H1 (cell line): ENCODE measurements at regions not wholly inside any gene's neighbourhood (a gene's known extent, or its start where the extent isn't known, plus 50 kb on each side); places are given as distances from the start of the nearest gene placed in this dataset.

Experiments used
- CTCF ChIA-PET: fragments of 300-600 bp; sonication (Branson Sonifier 250); formaldehyde crosslinking; loops from one replicate; lab custom pipeline; 2021; ENCODE audit not compliant: partially characterized antibody; lab: Charles Lee
- POLR2A ChIA-PET: fragments of 300-600 bp; sonication (Branson Sonifier 250); formaldehyde crosslinking; loops from one replicate; lab custom pipeline; 2021; ENCODE audit warnings: inconsistent platforms; ENCODE audit not compliant: partially characterized antibody; lab: Charles Lee
- DNase-seq, 2 experiments: peaks; one replicate each; pipeline versions ENCODE4 v3.0.0 to v3.0.0-alpha.2; 2010 to 2022; ENCODE audit warnings: low spot score in 2 of 2, low read depth in 1 of 2, mixed read lengths in 1 of 2
- FAIRE-seq: peaks from 2 replicates; lab custom pipeline; 2011; peaks lifted over from hg19 to GRCh38; lab: Jason Lieb, UNC
- H2AFZ ChIP-seq: 2 replicates; pipeline ENCODE4 v1.8.1; 2012; ENCODE audit warnings: low read length, inconsistent platforms
- H2AK5ac ChIP-seq: 2 replicates; pipeline ENCODE4 v1.6.1; 2013; ENCODE audit warnings: low read depth, low read length
- H2BK120ac ChIP-seq: replicated peaks from 2 replicates; pipeline ENCODE3; 2013; ENCODE audit warnings: low read depth, low read length, inconsistent platforms
- H2BK12ac ChIP-seq: 2 replicates; pipeline ENCODE4 v1.6.1; 2013; ENCODE audit warnings: low read depth, low read length
- H2BK15ac ChIP-seq: 2 replicates; pipeline ENCODE4 v1.6.1; 2013; ENCODE audit warnings: low read length
- H2BK20ac ChIP-seq: 2 replicates; pipeline ENCODE4 v1.6.1; 2013; ENCODE audit warnings: low read length
- H2BK5ac ChIP-seq: 2 replicates; pipeline ENCODE4 v1.6.1; 2013; ENCODE audit warnings: low read depth, low read length
- H3K14ac ChIP-seq: 2 replicates; pipeline ENCODE4 v1.6.1; 2013; ENCODE audit warnings: inconsistent platforms; ENCODE audit not compliant: insufficient read length
- H3K18ac ChIP-seq: 2 replicates; pipeline ENCODE4 v1.6.1; 2013; ENCODE audit warnings: low read length; ENCODE audit errors: extremely low read depth
- H3K23ac ChIP-seq: 2 replicates; pipeline ENCODE4 v1.6.1; 2013; ENCODE audit warnings: inconsistent platforms; ENCODE audit not compliant: insufficient read length
- H3K23me2 ChIP-seq: 2 replicates; pipeline ENCODE4 v1.6.1; 2013; ENCODE audit warnings: low read depth, low read length
- H3K27ac ChIP-seq: 2 replicates; pipeline ENCODE4 v1.6.1; 2011; ENCODE audit warnings: low read depth, low read length, inconsistent platforms
- H3K27me3 ChIP-seq, 4 experiments: replicated peaks in 1 of 4; 1 replicate in 1 of 4; 2 replicates in 3 of 4; pipeline versions ENCODE4 v1.6.1 to v1.8.1; 2011 to 2013; ENCODE audit warnings: low read length in 3 of 4, mild to moderate bottlenecking in 3 of 4, inconsistent platforms in 2 of 4, mixed read lengths in 2 of 4, moderate library complexity in 1 of 4; ENCODE audit not compliant: control insufficient read depth in 3 of 4, insufficient read depth in 3 of 4; ENCODE audit errors: extremely low read depth in 1 of 4
- H3K36me3 ChIP-seq, 4 experiments: 2 replicates each; pipeline versions ENCODE4 v1.6.1 to v1.8.1; 2011 to 2013; ENCODE audit warnings: mild to moderate bottlenecking in 4 of 4, low read length in 3 of 4, moderate library complexity in 2 of 4, control low read depth in 1 of 4, inconsistent platforms in 1 of 4; ENCODE audit not compliant: insufficient read depth in 4 of 4, control insufficient read depth in 2 of 4
- H3K4ac ChIP-seq: replicated peaks from 2 replicates; pipeline ENCODE3; 2013; ENCODE audit warnings: low read length, low read depth, mixed read lengths, inconsistent platforms; ENCODE audit not compliant: insufficient read length
- H3K4me1 ChIP-seq, 4 experiments: replicated peaks in 1 of 4; 1 replicate in 1 of 4; 2 replicates in 3 of 4; pipeline versions ENCODE4 v1.6.1 to v1.8.1; 2011 to 2013; ENCODE audit warnings: low read length in 3 of 4, inconsistent platforms in 2 of 4, mixed read lengths in 1 of 4; ENCODE audit not compliant: insufficient read depth in 4 of 4, control insufficient read depth in 3 of 4
- H3K4me2 ChIP-seq, 2 experiments: 2 replicates each; pipeline versions ENCODE4 v1.6.1 to v1.8.1; 2011 to 2013; ENCODE audit warnings: low read depth in 2 of 2, low read length in 2 of 2, control low read depth in 1 of 2, inconsistent platforms in 1 of 2, mild to moderate bottlenecking in 1 of 2; ENCODE audit not compliant: insufficient read depth in 1 of 2
- H3K4me3 ChIP-seq, 4 experiments: fragments of 200-600, 300-600 bp in 1 of 4; sonication (generic), shearing (Covaris generic), sonication (Bioruptor Twin) in 1 of 4; 2 replicates each; pipeline versions ENCODE4 v1.5.1 to v1.8.1; 2011 to 2016; ENCODE audit warnings: low read length in 4 of 4, low read depth in 3 of 4, control low read depth in 2 of 4, inconsistent platforms in 2 of 4, mild to moderate bottlenecking in 2 of 4, mixed read lengths in 1 of 4, moderate library complexity in 1 of 4; ENCODE audit not compliant: insufficient read depth in 2 of 4; ENCODE audit errors: extremely low read depth in 1 of 4
- H3K56ac ChIP-seq: replicated peaks from 2 replicates; pipeline ENCODE3; 2013; ENCODE audit warnings: low read depth, mild to moderate bottlenecking, mixed read lengths, low read length, inconsistent platforms; ENCODE audit not compliant: insufficient read length
- H3K79me1 ChIP-seq: 2 replicates; pipeline ENCODE4 v1.6.1; 2013; ENCODE audit warnings: low read depth, low read length, control low read depth
- H3K79me2 ChIP-seq, 2 experiments: 2 replicates each; pipeline versions ENCODE4 v1.6.1 to v1.8.1; 2012 to 2013; ENCODE audit warnings: low read length in 2 of 2, mild to moderate bottlenecking in 2 of 2, inconsistent platforms in 1 of 2; ENCODE audit not compliant: insufficient read depth in 2 of 2, control insufficient read depth in 1 of 2
- H3K9ac ChIP-seq, 4 experiments: replicated peaks in 1 of 4; 1 replicate in 1 of 4; 2 replicates in 3 of 4; pipeline versions ENCODE4 v1.6.1 to v1.8.1; 2011 to 2013; ENCODE audit warnings: low read depth in 3 of 4, low read length in 3 of 4, control low read depth in 2 of 4, mild to moderate bottlenecking in 2 of 4, moderate library complexity in 2 of 4, inconsistent platforms in 1 of 4; ENCODE audit errors: extremely low read depth in 1 of 4
- H3K9me3 ChIP-seq, 2 experiments: 2 replicates each; pipeline versions ENCODE4 v1.6.1 to v1.8.1; 2012 to 2013; ENCODE audit warnings: mild to moderate bottlenecking in 2 of 2, moderate library complexity in 2 of 2, control low read depth in 1 of 2, inconsistent platforms in 1 of 2, low read depth in 1 of 2, low read length in 1 of 2, mixed read lengths in 1 of 2; ENCODE audit not compliant: insufficient read depth in 2 of 2
- H4K20me1 ChIP-seq, 2 experiments: replicated peaks in 1 of 2; 2 replicates each; pipeline versions ENCODE3 to v1.8.1; 2011 to 2013; ENCODE audit warnings: inconsistent platforms in 2 of 2, low read length in 2 of 2, mild to moderate bottlenecking in 1 of 2; ENCODE audit not compliant: insufficient read depth in 2 of 2, control insufficient read depth in 1 of 2
- H4K5ac ChIP-seq: 2 replicates; pipeline ENCODE4 v1.6.1; 2013; ENCODE audit warnings: low read length, low read depth, mixed read lengths, inconsistent platforms; ENCODE audit not compliant: insufficient read length
- H4K8ac ChIP-seq: 2 replicates; pipeline ENCODE4 v1.8.0; 2013; ENCODE audit warnings: mild to moderate bottlenecking, moderate library complexity, low read length, inconsistent platforms; ENCODE audit not compliant: insufficient read depth; ENCODE audit errors: extremely low read depth
- H4K91ac ChIP-seq: replicated peaks from 2 replicates; pipeline ENCODE3; 2013; ENCODE audit warnings: low read length, mixed read lengths, inconsistent platforms; ENCODE audit not compliant: insufficient read length
- BCL11A ChIP-seq, 2 experiments: IDR thresholded peaks; one replicate each; pipeline ENCODE4 v1.6.1; 2011; ENCODE audit warnings: low read depth in 2 of 2, low read length in 2 of 2, mild to moderate bottlenecking in 2 of 2
- CTBP2 ChIP-seq: IDR thresholded peaks from 2 replicates; pipeline ENCODE4 v1.7.0; 2011; ENCODE audit warnings: borderline replicate concordance, mild to moderate bottlenecking, moderate library complexity, mixed read lengths, low read length; ENCODE audit not compliant: insufficient read depth, insufficient read length
- EZH2 ChIP-seq: fragments of 200-600 bp; sonication (generic); IDR thresholded peaks from 2 replicates; pipeline ENCODE4 v1.7.1; 2012; ENCODE audit warnings: low read depth, mild to moderate bottlenecking, moderate library complexity, low read length, inconsistent platforms; ENCODE audit not compliant: severe bottlenecking
- GABPA ChIP-seq: IDR thresholded peaks from 2 replicates; pipeline ENCODE4 v1.6.1; 2011; ENCODE audit warnings: mild to moderate bottlenecking, low read length, moderate library complexity, borderline replicate concordance; ENCODE audit not compliant: insufficient read depth
- JUN ChIP-seq: IDR thresholded peaks from 2 replicates; pipeline ENCODE4 v1.6.1; 2011; ENCODE audit warnings: low read depth, mild to moderate bottlenecking, improper control_type of control experiment, low read length
- NANOG ChIP-seq: IDR thresholded peaks from 2 replicates; pipeline ENCODE4 v1.6.1; 2011; ENCODE audit warnings: low read length, low read depth, mild to moderate bottlenecking, inconsistent platforms; ENCODE audit not compliant: insufficient read depth, poor library complexity, severe bottlenecking
- POLR2A ChIP-seq, 2 experiments: IDR thresholded peaks; 1 replicate in 1 of 2; 2 replicates in 1 of 2; pipeline ENCODE4 v1.6.1; 2011; ENCODE audit warnings: low read depth in 2 of 2, low read length in 2 of 2, mild to moderate bottlenecking in 2 of 2; ENCODE audit errors: control extremely low read depth in 1 of 2
- RXRA ChIP-seq: IDR thresholded peaks from 2 replicates; pipeline ENCODE4 v1.6.1; 2011; ENCODE audit warnings: low read depth, mild to moderate bottlenecking, low read length, moderate library complexity; ENCODE audit not compliant: insufficient read depth
- TAF1 ChIP-seq: IDR thresholded peaks from 2 replicates; pipeline ENCODE4 v1.6.1; 2011; ENCODE audit warnings: mild to moderate bottlenecking, low read depth, low read length
- TBP ChIP-seq: IDR thresholded peaks from 2 replicates; pipeline ENCODE4 v1.6.1; 2011; ENCODE audit warnings: low read depth, low read length, improper control_type of control experiment
- TCF12 ChIP-seq: IDR thresholded peaks from 2 replicates; pipeline ENCODE4 v1.6.1; 2011; ENCODE audit warnings: low read depth, mild to moderate bottlenecking, low read length
- USF2 ChIP-seq: IDR thresholded peaks from 2 replicates; pipeline ENCODE4 v1.6.1; 2011; ENCODE audit warnings: low read length, improper control_type of control experiment
- WGBS, 2 experiments: shearing (Covaris generic) in 1 of 2; methylation state at CpG; one replicate each; pipeline versions ENCODE4 v1.1.6 to v1.1.7; 2013 to 2015; ENCODE audit warnings: low lambda C conversion rate in 2 of 2, mixed read lengths in 2 of 2, inconsistent platforms in 1 of 2, low coverage in 1 of 2, missing lambda C conversion rate in 1 of 2; ENCODE audit not compliant: insufficient replicate concordance in 2 of 2, insufficient coverage in 1 of 2, insufficient read length in 1 of 2; ENCODE audit errors: extremely low coverage in 1 of 2, missing lambda C conversion rate in 1 of 2; 5-methylcytosine and 5-hydroxymethylcytosine counted together

- H3K4me3 ChIP-seq: no peak overlapping the region
- no peak for TF ChIP-seq TCF12
- no peak for TF ChIP-seq POLR2A (IDR thresholded peaks at IDR 0.05; ENCODE audit: control extremely low read depth in 1 of 2, low read depth in 2 of 2, low read length in 2 of 2)
- no peak for TF ChIP-seq GABPA
- no peak for TF ChIP-seq BCL11A (IDR thresholded peaks at IDR 0.05; ENCODE audit: low read depth in 2 of 2, low read length in 2 of 2)
- TF ChIP-seq NANOG: no peak
- no peak for TF ChIP-seq TAF1
- no peak for TF ChIP-seq RXRA
- no peak for TF ChIP-seq JUN
- TF ChIP-seq TBP: no peak
- TF ChIP-seq CTBP2: no peak
- no peak for TF ChIP-seq USF2
- no peak for TF ChIP-seq EZH2
Measured at GRCh38 chr4:128601991-128602695, 207.4 kb upstream of the JADE1 start.

More at GRCh38 chr4:128601991-128602695, 207.4 kb upstream of the JADE1 start:
- H3K56ac ChIP-seq: no peak overlapping the region
- H2BK15ac ChIP-seq: no peak overlapping the region
- no peak overlapping the region for H2BK20ac ChIP-seq
- no peak overlapping the region for H3K18ac ChIP-seq
- H3K27ac ChIP-seq: no peak overlapping the region
- no peak overlapping the region for H2BK12ac ChIP-seq
- no peaks in the 10 kb centered on the region for H3K27me3 ChIP-seq
- no peak overlapping the region for H2BK120ac ChIP-seq
- H3K79me2 ChIP-seq: no peaks in the 10 kb centered on the region
- H2AK5ac ChIP-seq: no peak overlapping the region
- H4K5ac ChIP-seq: no peak overlapping the region
- H4K20me1 ChIP-seq: no peaks in the 10 kb centered on the region
- DNase-seq (peak in 1 of 2 experiments; percentile 30), FAIRE-seq (no peak)
- no peak overlapping the region; the same call in 1 of the 2 replicates for H2BK5ac ChIP-seq
- no peak overlapping the region for H3K4ac ChIP-seq
- H4K8ac ChIP-seq: no peak overlapping the region
- H3K23me2 ChIP-seq: no peaks in the 10 kb centered on the region
- H3K4me2 ChIP-seq: no peak overlapping the region
- H4K91ac ChIP-seq: peak overlapping the region; percentile 77
- H3K9ac ChIP-seq: no peak overlapping the region
- no peak overlapping the region for H2AFZ ChIP-seq
- POLR2A ChIA-PET: interaction anchor here (1.1 to 1.5 kb wide), 3 partner anchors 11 to 210 kb away, joined by 3 to 4 read pairs (median 3); partner anchors contain the start of gene JADE1
- H3K14ac ChIP-seq: no peak overlapping the region
- no peaks in the 10 kb centered on the region for H3K79me1 ChIP-seq
- CTCF ChIA-PET: interaction anchor here (0.6 to 2.0 kb wide), 8 partner anchors 19 to 206 kb away, joined by 3 to 11 read pairs (median 5); partner anchors contain the start of gene JADE1
- H3K9me3 ChIP-seq: no peaks in the 10 kb centered on the region
- no peak overlapping the region for H3K23ac ChIP-seq
- 88% methylated on average over 1 of the region's 1 CpG; no CpG with 5 or more reads in 1 of the 2 experiments for WGBS, 2 experiments
- no peaks in the 10 kb centered on the region for H3K36me3 ChIP-seq
- peaks cover 0 to 5% (median under 1%) of the 10 kb centered on the region in 4 experiments; a peak in 3 of 7 replicates for H3K4me1 ChIP-seq
